ENCODE measurements at regions not wholly inside any gene's neighbourhood (a gene's known extent, or its start where the extent isn't known, plus 50 kb on each side); places are given as distances from the start of the nearest gene placed in this dataset.
"Not testable (repeated sequence)": the region's sequence is repeated elsewhere in the genome, so short reads cannot be mapped to it uniquely, and the experiment has no call there.

GRCh38 chr1:5638582-5638981 lies 353.6 kb downstream of the NPHP4 start:
- DNase-seq (ENCODE audit: low spot score): no peak

DNA sequence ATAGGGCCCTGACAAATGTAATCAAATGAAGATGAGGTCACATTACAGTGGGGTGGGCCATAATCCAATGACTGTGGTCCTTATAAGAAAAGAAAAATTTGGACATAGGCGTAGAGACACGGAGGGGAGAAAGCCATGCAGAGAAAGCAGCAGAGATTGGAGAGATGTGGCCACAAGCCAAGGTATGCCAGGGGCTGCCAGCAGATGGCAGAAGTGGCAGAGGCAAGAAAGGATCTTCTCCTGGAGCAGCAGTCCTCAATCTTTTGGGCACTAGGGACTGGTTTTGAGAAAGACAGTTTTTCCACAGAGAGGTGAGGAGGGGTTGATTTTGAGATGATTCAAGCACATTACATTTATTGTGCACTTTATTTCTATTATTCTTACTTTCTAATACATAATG lies 355.1 kb downstream of the NPHP4 start:
- DNase-seq (ENCODE audit: low spot score): no peak

- no peak for DNase-seq (ENCODE audit: low spot score)
Measured at GRCh38 chr1:5634893-5635292, 357.3 kb downstream of the NPHP4 start.

GRCh38 chr1:5632814-5633213 lies 359.4 kb downstream of the NPHP4 start:
- DNase-seq (ENCODE audit: low spot score): no peak

GRCh38 chr1:5632224-5632623 lies 360.0 kb downstream of the NPHP4 start:
- DNase-seq (ENCODE audit: low spot score): no peak

- DNase-seq (ENCODE audit: low spot score): no peak
Measured at GRCh38 chr1:5628416-5628815, 363.8 kb downstream of the NPHP4 start.

- DNase-seq (ENCODE audit: low spot score): no peak
Measured at GRCh38 chr1:5623399-5623798, 368.8 kb downstream of the NPHP4 start.

- DNase-seq (ENCODE audit: low spot score): no peak
Measured at GRCh38 chr1:5622412-5622811, 369.8 kb downstream of the NPHP4 start.

- no peak for DNase-seq (ENCODE audit: low spot score)
Measured at GRCh38 chr1:5621692-5622091, 370.5 kb downstream of the NPHP4 start.

- no peak for DNase-seq (ENCODE audit: low spot score)
Measured at GRCh38 chr1:5620997-5621396, 371.2 kb downstream of the NPHP4 start.

GRCh38 chr1:5620418-5620817 lies 371.8 kb downstream of the NPHP4 start:
- DNase-seq (ENCODE audit: low spot score): no peak

DNA sequence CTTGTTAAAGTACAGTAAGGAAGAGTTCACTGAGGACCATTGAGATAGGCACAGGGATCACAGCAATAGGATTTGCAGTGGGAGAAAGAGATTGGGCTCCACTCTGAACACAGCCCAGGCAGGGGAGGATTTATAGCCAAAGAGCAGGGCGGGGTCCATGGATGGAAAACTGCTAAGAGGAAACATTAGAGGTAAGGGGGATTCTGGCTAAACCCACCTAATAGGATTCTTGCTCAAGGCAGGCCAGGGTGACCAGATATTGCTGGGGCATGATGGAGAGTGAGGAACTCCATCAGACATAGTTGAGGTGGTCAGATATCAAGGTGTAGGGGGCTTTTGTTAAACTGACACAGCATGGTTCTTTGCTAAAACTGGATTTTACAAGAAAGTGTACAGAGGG lies 372.8 kb downstream of the NPHP4 start:
- no peak for DNase-seq (ENCODE audit: low spot score)

- DNase-seq (ENCODE audit: low spot score): no peak
Measured at GRCh38 chr1:5617546-5617945, 374.7 kb downstream of the NPHP4 start.

- no peak for DNase-seq (ENCODE audit: low spot score)
Measured at GRCh38 chr1:5617179-5617520, 375.1 kb downstream of the NPHP4 start.

GRCh38 chr1:5616366-5617178 lies 375.7 kb downstream of the NPHP4 start:
- no peak for DNase-seq (ENCODE audit: low spot score)

DNA sequence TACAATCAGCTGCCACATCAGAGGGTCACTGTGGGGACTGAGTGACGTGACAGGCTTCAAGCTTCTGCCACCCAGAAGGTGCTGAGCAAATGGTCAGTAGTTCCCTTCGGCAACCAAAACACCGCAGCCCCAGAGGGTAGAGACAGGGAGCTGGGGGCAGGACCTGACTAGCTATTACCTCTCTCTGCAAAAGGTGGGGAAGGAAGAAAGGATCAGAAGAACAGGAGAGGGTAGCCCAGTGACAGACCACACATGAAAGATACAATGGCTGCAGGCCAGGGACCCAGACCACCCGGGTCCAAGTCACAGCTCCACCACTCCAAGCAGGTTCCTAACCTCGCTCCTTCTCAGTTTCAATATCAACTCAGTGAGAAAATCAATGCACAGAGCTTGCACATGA lies 377.1 kb downstream of the NPHP4 start:
- no peak for DNase-seq (ENCODE audit: low spot score)

- no peak for DNase-seq (ENCODE audit: low spot score)
Measured at GRCh38 chr1:5613900-5614299, 378.3 kb downstream of the NPHP4 start.

GRCh38 chr1:5611851-5612250 lies 380.4 kb downstream of the NPHP4 start:
- no peak for DNase-seq (ENCODE audit: low spot score)

DNA sequence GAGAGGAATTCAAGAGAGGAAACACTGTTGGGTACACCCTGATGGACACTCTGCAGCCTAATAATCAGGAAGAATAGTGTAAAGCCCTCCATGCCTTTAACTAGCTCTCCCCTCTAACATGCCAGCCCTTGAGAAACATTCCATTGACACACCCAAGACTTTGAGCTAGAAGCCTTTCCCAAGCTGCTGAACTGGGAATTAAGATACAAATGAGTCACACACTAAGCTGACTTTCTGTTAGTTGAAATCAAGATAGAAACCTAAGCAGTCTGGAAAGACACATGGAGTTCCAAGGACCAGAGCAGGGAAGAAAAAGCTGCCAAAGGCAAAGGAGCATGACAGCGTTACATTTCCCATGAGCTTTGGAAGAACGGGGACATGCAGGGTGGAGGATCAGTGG lies 380.8 kb downstream of the NPHP4 start:
- DNase-seq (ENCODE audit: low spot score): no peak

DNA sequence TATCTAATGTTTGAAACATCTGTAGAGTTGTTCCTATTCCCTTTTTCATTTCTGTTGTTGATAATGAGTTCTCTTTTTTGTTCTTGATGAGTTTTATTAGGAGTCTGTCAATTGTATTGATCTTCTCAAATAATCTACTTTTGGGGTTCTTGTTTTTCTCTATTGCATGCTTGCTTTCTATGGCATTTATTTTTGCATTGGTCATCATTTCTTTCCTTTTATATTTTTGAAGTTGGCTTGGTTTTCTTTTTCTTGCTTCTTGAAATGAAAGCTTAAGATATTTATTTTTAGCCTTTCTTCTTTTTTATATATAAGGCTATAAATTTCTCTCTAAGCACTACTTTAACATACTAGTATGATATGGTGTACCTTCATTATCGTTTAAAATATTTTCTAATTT lies 381.8 kb downstream of the NPHP4 start:
- DNase-seq (ENCODE audit: low spot score): no peak

GRCh38 chr1:5603353-5604104 lies 388.7 kb downstream of the NPHP4 start:
- no peak for DNase-seq (ENCODE audit: low spot score)

DNA sequence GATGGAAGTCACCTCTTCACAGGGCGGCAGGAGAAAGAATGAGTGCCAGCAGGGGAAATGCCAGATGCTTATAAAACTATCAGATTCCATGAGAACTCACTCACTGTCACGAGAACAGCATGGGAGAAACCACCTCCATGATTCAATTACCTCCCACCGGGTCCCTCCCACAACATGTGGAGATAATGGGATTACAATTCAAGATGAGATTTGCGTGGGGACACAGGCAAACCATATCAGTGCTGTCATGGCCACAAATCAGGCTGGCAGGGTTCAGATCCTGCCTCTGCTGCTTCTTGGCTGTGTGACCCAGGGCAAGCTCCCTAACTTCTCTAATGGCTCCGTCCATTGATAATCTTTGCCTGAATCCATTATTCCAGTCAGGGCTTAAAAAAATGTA lies 389.5 kb downstream of the NPHP4 start:
- not testable (repeated sequence) for DNase-seq (ENCODE audit: low spot score)

DNA sequence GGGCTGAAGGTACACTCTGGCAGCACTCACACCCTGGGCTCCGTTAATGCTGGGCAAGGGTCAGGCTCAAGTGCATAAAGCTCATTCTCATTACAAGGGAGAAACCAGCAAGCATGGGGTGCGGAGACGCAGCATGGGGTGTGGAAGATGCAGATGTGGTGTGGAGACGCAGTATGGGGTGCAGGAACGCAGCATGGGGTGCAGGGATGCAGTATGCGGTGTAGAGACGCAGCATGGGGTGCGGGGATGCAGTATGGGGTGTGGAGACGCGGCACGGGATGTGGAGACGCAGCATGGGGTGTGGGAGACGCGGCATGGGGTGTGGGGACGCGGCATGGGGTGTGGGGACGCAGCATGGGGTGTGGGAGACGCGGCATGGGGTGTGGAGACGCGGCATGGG lies 390.7 kb downstream of the NPHP4 start:
- no peak for DNase-seq (ENCODE audit: low spot score)

DNA sequence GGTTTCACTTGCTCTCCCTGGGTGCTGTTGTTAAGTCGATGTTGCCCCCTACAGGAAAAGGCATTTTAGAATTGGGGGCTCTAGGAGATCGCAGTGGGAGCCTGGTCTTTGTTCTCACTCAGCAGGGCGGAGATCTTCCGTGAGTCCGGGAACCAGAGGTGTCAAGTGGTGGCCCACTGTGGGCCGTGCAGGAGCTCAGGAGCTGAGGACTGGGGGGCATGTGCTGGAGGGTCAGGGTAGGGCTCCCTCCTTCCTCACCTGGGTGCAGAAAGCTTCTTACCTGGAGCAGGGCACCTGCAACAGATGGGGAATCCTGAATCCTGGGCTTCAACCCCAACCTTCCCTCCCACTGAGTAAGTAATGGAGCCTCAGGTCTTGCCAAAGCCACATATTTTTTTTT lies 392.7 kb downstream of the NPHP4 start:
- DNase-seq (ENCODE audit: low spot score): no peak
